ENCODE measurements at regions not wholly inside any gene's neighbourhood (a gene's known extent, or its start where the extent isn't known, plus 50 kb on each side); places are given as distances from the start of the nearest gene placed in this dataset.

DNA sequence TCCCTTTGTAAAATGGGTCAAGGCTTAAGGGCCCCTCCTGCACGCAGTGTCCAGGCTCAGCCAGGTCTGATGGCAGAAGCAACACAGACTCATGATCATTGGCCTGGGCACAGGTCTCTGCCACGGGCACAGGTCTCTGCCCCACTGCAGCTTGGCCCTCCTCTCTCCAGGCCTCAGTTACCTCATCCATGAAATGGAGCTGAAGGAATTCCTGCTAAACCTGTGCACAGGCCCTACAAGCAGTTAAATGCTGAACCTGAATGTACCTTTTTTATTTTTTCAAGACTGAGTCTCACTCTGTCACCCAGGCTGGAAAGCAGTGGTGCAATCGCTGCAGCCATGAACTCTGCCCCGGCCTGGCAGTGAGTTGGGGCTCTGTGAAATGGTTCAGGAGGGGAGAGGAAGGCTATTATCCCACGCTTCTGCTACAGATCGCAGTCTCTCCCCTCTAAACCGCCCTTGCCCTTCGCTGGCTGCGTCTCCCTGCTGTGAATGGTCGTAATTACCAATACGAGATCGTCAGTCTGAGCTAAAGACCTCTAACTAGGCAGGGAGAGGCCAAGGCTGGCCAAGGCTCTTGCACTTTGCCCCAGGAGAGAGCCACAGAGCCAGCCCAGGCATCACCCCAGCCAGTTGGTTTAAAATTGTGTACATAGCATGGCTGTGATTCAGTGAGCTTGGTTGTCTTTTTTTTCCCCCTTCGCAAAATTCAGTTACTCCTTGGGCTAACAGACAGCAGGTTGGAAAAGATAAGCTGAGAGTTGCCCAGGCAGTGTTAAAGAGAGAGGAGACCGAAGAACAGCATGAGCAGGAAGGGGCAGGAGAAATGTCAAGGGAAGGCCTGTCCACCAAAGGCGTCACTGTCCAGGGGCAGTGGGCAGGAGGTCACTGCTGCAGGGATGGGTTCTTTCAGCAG, 93.0 kb upstream of the KCTD7 start:
- TF ChIP-seq TAF1 (IDR thresholded peaks at IDR 0.05; ENCODE audit: borderline replicate concordance, insufficient read depth, low read length) (no peak), FOXP2 (optimal IDR thresholded peaks at IDR 0.05; ENCODE audit: borderline replicate concordance, extremely low read depth, extremely low read length, insufficient read depth) (no peak), POLR2AphosphoS5 (IDR thresholded peaks at IDR 0.05; ENCODE audit: low read depth, low read length) (no peak), SIN3A (IDR thresholded peaks at IDR 0.05; ENCODE audit: borderline replicate concordance, insufficient read depth, low read length) (no peak)
- TF ChIP-seq, protein P1, sequence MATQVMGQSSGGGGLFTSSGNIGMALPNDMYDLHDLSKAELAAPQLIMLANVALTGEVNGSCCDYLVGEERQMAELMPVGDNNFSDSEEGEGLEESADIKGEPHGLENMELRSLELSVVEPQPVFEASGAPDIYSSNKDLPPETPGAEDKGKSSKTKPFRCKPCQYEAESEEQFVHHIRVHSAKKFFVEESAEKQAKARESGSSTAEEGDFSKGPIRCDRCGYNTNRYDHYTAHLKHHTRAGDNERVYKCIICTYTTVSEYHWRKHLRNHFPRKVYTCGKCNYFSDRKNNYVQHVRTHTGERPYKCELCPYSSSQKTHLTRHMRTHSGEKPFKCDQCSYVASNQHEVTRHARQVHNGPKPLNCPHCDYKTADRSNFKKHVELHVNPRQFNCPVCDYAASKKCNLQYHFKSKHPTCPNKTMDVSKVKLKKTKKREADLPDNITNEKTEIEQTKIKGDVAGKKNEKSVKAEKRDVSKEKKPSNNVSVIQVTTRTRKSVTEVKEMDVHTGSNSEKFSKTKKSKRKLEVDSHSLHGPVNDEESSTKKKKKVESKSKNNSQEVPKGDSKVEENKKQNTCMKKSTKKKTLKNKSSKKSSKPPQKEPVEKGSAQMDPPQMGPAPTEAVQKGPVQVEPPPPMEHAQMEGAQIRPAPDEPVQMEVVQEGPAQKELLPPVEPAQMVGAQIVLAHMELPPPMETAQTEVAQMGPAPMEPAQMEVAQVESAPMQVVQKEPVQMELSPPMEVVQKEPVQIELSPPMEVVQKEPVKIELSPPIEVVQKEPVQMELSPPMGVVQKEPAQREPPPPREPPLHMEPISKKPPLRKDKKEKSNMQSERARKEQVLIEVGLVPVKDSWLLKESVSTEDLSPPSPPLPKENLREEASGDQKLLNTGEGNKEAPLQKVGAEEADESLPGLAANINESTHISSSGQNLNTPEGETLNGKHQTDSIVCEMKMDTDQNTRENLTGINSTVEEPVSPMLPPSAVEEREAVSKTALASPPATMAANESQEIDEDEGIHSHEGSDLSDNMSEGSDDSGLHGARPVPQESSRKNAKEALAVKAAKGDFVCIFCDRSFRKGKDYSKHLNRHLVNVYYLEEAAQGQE (IDR thresholded peaks at IDR 0.05; ENCODE audit: insufficient read depth in 1 of 2, low read depth in 2 of 2, low read length in 2 of 2) = no peak

DNA sequence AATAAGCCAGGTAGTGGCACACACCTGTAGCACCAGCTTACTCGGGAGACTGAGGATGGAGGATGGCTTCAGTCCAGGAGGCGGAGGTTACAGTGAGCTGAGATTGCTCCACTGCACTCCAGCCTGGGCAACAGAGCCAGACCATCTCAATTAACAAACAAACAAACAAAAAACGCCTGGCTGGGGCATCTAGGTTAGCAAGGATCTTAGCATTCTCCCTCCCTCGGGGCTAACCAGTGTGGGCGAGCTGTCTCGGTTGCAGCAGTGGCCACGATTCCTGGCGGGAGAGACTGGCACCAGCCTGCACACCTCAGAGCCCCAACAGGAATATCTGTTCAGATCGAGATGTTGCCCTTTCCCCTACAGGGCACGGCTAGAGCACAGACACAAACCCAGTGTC, 91.3 kb upstream of the KCTD7 start:
- TF ChIP-seq TAF1 (IDR thresholded peaks at IDR 0.05; ENCODE audit: borderline replicate concordance, insufficient read depth, low read length) (no peak), FOXP2 (optimal IDR thresholded peaks at IDR 0.05; ENCODE audit: borderline replicate concordance, extremely low read depth, extremely low read length, insufficient read depth) (no peak), SIN3A (IDR thresholded peaks at IDR 0.05; ENCODE audit: borderline replicate concordance, insufficient read depth, low read length) (no peak), POLR2AphosphoS5 (IDR thresholded peaks at IDR 0.05; ENCODE audit: low read depth, low read length) (no peak)
- TF ChIP-seq, protein P1 (IDR thresholded peaks at IDR 0.05; ENCODE audit: insufficient read depth in 1 of 2, low read depth in 2 of 2, low read length in 2 of 2) = no peak

DNA sequence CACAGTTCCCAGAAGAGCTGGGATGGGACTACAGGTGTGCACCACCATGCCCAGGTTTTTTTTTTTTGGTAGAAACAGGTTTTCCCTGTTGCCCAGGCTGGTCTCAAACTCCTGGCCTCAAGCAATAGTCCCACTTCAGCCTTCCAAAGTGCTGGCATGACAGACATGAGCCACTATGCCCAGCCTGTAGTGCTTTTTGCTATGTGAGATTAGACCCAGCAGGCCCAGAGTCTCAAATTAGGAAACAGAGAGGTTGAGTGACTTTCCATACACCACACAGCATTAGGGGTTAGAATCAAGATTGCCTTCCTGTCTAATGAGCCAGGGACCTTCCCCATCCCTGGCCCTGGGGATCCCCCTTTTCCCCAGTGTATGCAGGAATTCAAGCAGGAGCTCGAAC, 90.8 kb upstream of the KCTD7 start:
- TF ChIP-seq POLR2AphosphoS5 (IDR thresholded peaks at IDR 0.05; ENCODE audit: low read depth, low read length) (no peak), SIN3A (IDR thresholded peaks at IDR 0.05; ENCODE audit: borderline replicate concordance, insufficient read depth, low read length) (no peak), TAF1 (IDR thresholded peaks at IDR 0.05; ENCODE audit: borderline replicate concordance, insufficient read depth, low read length) (no peak), FOXP2 (optimal IDR thresholded peaks at IDR 0.05; ENCODE audit: borderline replicate concordance, extremely low read depth, extremely low read length, insufficient read depth) (no peak)
- TF ChIP-seq, protein P1 (IDR thresholded peaks at IDR 0.05; ENCODE audit: insufficient read depth in 1 of 2, low read depth in 2 of 2, low read length in 2 of 2) = no peak

DNA sequence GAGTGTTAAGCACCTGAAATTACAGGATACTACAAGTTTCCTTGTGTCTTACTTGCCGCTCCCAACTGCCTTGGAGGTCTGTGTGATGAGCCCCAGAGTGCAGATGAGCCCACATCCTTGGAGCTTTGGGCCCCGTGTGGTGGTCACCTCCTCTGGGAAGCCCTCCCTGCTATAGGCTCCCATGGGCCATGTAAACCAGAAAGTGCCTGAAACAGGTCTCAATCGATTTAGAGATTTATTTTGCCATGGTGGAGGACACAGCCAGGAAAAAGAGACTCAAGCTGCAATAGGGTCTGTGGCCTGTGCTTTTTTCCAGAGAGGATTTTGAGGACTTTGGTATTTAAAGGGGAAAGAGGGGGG, 89.4 kb upstream of the KCTD7 start:
- no peak for TF ChIP-seq POLR2AphosphoS5 (IDR thresholded peaks at IDR 0.05; ENCODE audit: low read depth, low read length)
- TF ChIP-seq, protein P1 (IDR thresholded peaks at IDR 0.05; ENCODE audit: insufficient read depth in 1 of 2, low read depth in 2 of 2, low read length in 2 of 2) = no peak
- TF ChIP-seq TAF1 (IDR thresholded peaks at IDR 0.05; ENCODE audit: borderline replicate concordance, insufficient read depth, low read length) = no peak
- TF ChIP-seq FOXP2 (optimal IDR thresholded peaks at IDR 0.05; ENCODE audit: borderline replicate concordance, extremely low read depth, extremely low read length, insufficient read depth) = no peak
- TF ChIP-seq SIN3A (IDR thresholded peaks at IDR 0.05; ENCODE audit: borderline replicate concordance, insufficient read depth, low read length) = no peak
